Neuron (in vitro differentiated cells): ENCODE measurements at regions not wholly inside any gene's neighbourhood (a gene's known extent, or its start where the extent isn't known, plus 50 kb on each side); places are given as distances from the start of the nearest gene placed in this dataset.

ENCODE experiments used
- H2AFZ ChIP-seq: one replicate; pipeline ENCODE4 v1.6.1; 2013; ENCODE audit warnings: low read depth, mild to moderate bottlenecking, inconsistent platforms, low read length, moderate library complexity
- H3K27me3 ChIP-seq: one replicate; pipeline ENCODE4 v1.6.1; 2013; ENCODE audit warnings: low read length; ENCODE audit not compliant: insufficient read depth
- H3K36me3 ChIP-seq: one replicate; pipeline ENCODE4 v1.6.1; 2013; ENCODE audit warnings: low read length; ENCODE audit not compliant: insufficient read depth
- H3K4me1 ChIP-seq: one replicate; pipeline ENCODE4 v1.6.1; 2013; ENCODE audit warnings: low read length; ENCODE audit not compliant: insufficient read depth
- H3K4me3 ChIP-seq: 2 replicates; pipeline ENCODE4 v1.5.1; 2013; ENCODE audit warnings: mild to moderate bottlenecking, low read length, moderate library complexity
- H3K9me3 ChIP-seq: one replicate; pipeline ENCODE4 v1.6.1; 2013; ENCODE audit warnings: low read length

- Histone ChIP-seq H3K9me3 (no peaks in the 10 kb centered on the region), H2AFZ (no peak overlapping the region), H3K36me3 (no peaks in the 10 kb centered on the region)
Observed at GRCh38 chr7:26499315-26499897, 207.7 kb downstream of the SNX10 start.

GRCh38 chr7:26500749-26501352 lies 209.2 kb downstream of the SNX10 start:
- H3K4me3 ChIP-seq, result no peak overlapping the region
- no peaks in the 10 kb centered on the region for H3K9me3 ChIP-seq
- H3K4me1 ChIP-seq, result no peaks in the 10 kb centered on the region
- H3K27me3 ChIP-seq, result no peaks in the 10 kb centered on the region
- H2AFZ ChIP-seq, result no peak overlapping the region
- no peaks in the 10 kb centered on the region for H3K36me3 ChIP-seq

More at GRCh38 chr7:26499315-26499897, 207.7 kb downstream of the SNX10 start:
- Histone ChIP-seq H3K4me1 (no peaks in the 10 kb centered on the region), H3K4me3 (no peak overlapping the region), H3K27me3 (no peaks in the 10 kb centered on the region)

GRCh38 chr7:26504411-26505120 lies 212.9 kb downstream of the SNX10 start:
- Histone ChIP-seq H3K36me3 (no peaks in the 10 kb centered on the region), H3K4me3 (no peak overlapping the region), H3K4me1 (peaks cover 12% of the 10 kb centered on the region), H3K9me3 (no peaks in the 10 kb centered on the region), H2AFZ (no peak overlapping the region), H3K27me3 (no peaks in the 10 kb centered on the region)

- H3K4me1 ChIP-seq, result peaks cover 12% of the 10 kb centered on the region
- no peak overlapping the region for H2AFZ ChIP-seq
- no peaks in the 10 kb centered on the region for H3K36me3 ChIP-seq
- no peaks in the 10 kb centered on the region for H3K9me3 ChIP-seq
- no peak overlapping the region for H3K4me3 ChIP-seq
- H3K27me3 ChIP-seq, result no peaks in the 10 kb centered on the region
Observed at GRCh38 chr7:26506196-26506595, 214.5 kb downstream of the SNX10 start.

- Histone ChIP-seq H3K4me3 (no peak overlapping the region), H3K36me3 (no peaks in the 10 kb centered on the region), H3K9me3 (no peaks in the 10 kb centered on the region), H3K27me3 (no peaks in the 10 kb centered on the region), H3K4me1 (peaks cover 12% of the 10 kb centered on the region), H2AFZ (no peak overlapping the region)
Observed at GRCh38 chr7:26507108-26507987, 215.7 kb downstream of the SNX10 start.

GRCh38 chr7:26508481-26508880 lies 216.8 kb downstream of the SNX10 start:
- H3K36me3 ChIP-seq, result no peaks in the 10 kb centered on the region
- no peak overlapping the region for H2AFZ ChIP-seq
- H3K9me3 ChIP-seq, result no peaks in the 10 kb centered on the region
- no peaks in the 10 kb centered on the region for H3K27me3 ChIP-seq
- peaks cover 12% of the 10 kb centered on the region for H3K4me1 ChIP-seq
- H3K4me3 ChIP-seq, result no peak overlapping the region

- no peak overlapping the region for H3K4me3 ChIP-seq
- peaks cover 12% of the 10 kb centered on the region for H3K4me1 ChIP-seq
- H3K9me3 ChIP-seq, result no peaks in the 10 kb centered on the region
- no peaks in the 10 kb centered on the region for H3K36me3 ChIP-seq
- no peak overlapping the region for H2AFZ ChIP-seq
- no peaks in the 10 kb centered on the region for H3K27me3 ChIP-seq
Observed at GRCh38 chr7:26508917-26509316, 217.3 kb downstream of the SNX10 start.

GRCh38 chr7:26510231-26510957 lies 218.7 kb downstream of the SNX10 start:
- Histone ChIP-seq H3K4me1 (peaks cover 12% of the 10 kb centered on the region), H3K36me3 (no peaks in the 10 kb centered on the region), H3K27me3 (no peaks in the 10 kb centered on the region), H2AFZ (no peak overlapping the region), H3K4me3 (no peak overlapping the region), H3K9me3 (no peaks in the 10 kb centered on the region)

- Histone ChIP-seq H3K4me3 (no peak overlapping the region), H3K36me3 (no peaks in the 10 kb centered on the region), H3K27me3 (no peaks in the 10 kb centered on the region), H3K4me1 (peaks cover 12% of the 10 kb centered on the region), H3K9me3 (peaks cover 4% of the 10 kb centered on the region), H2AFZ (no peak overlapping the region)
Observed at GRCh38 chr7:26511866-26512265, 220.2 kb downstream of the SNX10 start.

GRCh38 chr7:26512737-26513136 lies 221.1 kb downstream of the SNX10 start:
- Histone ChIP-seq H3K4me3 (no peak overlapping the region), H3K36me3 (no peaks in the 10 kb centered on the region), H3K9me3 (peaks cover 4% of the 10 kb centered on the region), H2AFZ (no peak overlapping the region), H3K4me1 (peaks cover 12% of the 10 kb centered on the region), H3K27me3 (no peaks in the 10 kb centered on the region)

GRCh38 chr7:26513948-26514347 lies 222.3 kb downstream of the SNX10 start:
- Histone ChIP-seq H3K27me3 (peaks cover 3% of the 10 kb centered on the region), H3K9me3 (peaks cover 4% of the 10 kb centered on the region), H2AFZ (no peak overlapping the region), H3K36me3 (no peaks in the 10 kb centered on the region), H3K4me1 (peaks cover 4% of the 10 kb centered on the region), H3K4me3 (no peak overlapping the region)

GRCh38 chr7:26514633-26515032 lies 223.0 kb downstream of the SNX10 start:
- Histone ChIP-seq H3K4me3 (no peak overlapping the region), H3K27me3 (peaks cover 4% of the 10 kb centered on the region), H2AFZ (no peak overlapping the region), H3K36me3 (no peaks in the 10 kb centered on the region), H3K9me3 (peaks cover 4% of the 10 kb centered on the region), H3K4me1 (no peaks in the 10 kb centered on the region)
